ENCODE measurements at regions not wholly inside any gene's neighbourhood (a gene's known extent, or its start where the extent isn't known, plus 50 kb on each side); places are given as distances from the start of the nearest gene placed in this dataset.

DNA sequence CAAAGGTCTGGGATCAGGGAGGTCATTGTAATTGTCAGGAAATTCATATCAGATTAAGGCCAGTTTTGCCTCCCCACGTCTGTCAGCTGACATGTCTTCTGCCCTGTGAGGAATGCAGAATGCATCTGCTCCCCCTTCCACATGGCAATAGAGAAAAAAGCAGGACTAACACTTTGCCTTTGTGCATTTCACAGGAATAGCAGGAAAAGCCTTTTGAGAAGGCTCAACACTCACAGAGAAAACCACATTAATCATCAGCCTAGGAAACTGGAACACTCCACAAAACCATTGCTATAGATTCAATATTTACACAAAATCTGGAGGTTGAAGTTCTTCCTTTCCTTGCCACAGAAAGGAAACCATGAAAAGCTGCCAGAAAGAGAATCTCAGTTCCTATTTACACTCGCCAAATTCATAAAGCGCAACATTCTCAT lies 165.2 kb upstream of the HES1 start:
- no peak for DNase-seq

DNA sequence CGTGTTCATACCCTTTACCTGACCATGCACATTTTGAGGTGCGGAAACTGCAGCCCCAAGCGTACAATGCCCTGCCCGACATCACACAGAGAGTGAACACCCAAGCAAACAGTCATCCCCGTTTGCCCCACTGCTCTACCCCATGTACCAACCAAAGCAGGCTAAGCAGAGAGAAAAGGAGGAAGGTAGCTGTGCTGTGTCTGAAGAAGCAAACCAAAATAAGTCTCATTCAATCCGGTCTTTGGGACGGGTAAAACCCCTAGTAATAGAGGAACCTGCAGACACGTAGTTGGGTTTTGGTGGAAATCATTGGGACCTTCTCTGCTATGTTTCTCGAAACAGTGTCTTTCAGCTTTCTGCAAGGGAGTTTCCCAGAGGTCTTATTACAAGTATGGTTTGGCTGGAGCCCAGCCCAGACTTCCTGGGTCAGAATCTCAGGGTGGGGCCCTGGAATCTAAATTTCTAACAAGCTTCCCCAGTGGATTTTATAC lies 164.6 kb upstream of the HES1 start:
- DNase-seq: peak; percentile 33

DNA sequence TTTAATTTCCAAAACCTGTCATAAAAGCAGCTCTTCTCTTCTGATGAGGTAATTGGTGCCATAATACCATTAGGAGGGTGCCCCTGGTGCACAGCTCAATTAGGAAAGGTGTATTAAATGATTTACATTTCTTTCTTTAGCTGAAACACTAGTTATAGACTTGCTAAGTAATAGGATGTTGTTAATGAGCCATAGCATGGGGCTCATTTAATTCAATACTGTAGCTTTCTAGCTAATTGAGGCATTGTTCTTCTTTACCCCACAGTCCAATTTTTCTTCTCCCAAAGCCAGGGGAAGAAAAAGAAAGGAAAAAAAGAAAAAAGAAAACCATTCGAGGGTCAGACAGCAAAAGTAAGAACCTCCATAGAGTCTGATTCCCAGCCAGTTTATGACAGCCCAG lies 164.0 kb upstream of the HES1 start:
- no peak for DNase-seq

- DNase-seq: no peak
Measured at GRCh38 chr3:193972832-193973231, 163.1 kb upstream of the HES1 start.

DNA sequence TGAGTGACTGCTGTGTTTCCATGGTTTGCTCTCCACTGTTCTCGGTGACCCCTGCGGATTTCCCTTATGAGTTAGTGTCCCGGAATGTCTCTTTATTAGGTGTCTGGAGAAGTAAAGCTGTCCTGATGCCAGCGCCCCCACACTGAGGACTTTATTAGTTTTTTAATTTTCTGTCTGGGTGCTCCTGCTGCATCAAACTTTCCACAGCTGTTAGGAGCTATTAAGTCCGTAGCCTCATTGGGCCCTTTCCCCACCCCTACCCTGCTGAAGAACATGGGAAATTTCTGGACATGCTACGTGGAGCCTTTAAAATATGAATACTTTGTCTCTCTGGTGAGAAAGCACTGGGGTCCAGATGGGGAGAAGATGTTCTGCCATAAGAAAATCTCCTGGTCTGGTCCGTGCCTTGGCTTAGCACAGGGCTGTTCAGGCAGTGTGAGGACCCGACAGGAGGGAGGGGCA lies 161.7 kb upstream of the HES1 start:
- DNase-seq: no peak

DNA sequence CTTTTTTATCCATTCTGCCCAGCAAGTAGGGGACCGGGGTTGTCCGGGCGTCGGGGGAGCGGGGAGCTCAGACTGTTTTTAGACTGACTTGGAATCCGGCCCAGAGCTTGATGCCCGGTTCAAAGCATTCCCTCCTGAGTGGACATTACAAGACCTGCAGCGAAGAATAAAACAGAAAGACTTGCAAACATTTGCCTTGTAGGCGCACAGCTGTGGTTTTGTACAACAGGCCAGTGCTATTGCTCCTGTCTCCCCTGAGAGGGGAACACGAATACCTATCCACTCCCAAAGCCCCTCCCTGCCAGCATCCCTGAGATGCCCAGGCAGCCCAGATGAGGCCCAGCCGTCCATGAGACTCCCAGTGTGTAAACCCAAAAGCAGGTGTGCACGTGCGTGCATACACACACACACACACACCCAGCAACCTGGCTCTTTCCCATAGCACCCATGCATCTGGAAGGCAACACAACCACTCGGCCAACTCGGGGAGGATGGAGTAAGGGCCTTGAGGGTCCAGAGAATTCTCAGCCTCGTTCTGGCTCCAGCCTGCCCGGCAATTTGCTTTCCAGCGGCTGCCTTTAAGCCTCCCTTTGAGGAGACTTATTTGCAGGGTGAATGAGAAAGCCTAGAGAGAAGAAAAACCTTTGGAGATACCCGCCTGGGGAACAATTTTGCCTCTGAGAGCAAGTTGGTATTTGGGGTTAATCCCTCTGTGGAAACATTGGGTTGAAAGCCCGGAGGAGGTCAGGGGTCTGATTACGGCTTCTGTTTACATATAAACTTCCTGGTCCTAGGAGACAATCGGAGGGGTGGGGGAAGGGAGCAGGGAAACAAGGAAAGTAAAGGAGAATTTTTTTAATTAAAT lies 161.0 kb upstream of the HES1 start:
- no peak for DNase-seq

GRCh38 chr3:193977622-193978021 lies 158.3 kb upstream of the HES1 start:
- DNase-seq: no peak

DNA sequence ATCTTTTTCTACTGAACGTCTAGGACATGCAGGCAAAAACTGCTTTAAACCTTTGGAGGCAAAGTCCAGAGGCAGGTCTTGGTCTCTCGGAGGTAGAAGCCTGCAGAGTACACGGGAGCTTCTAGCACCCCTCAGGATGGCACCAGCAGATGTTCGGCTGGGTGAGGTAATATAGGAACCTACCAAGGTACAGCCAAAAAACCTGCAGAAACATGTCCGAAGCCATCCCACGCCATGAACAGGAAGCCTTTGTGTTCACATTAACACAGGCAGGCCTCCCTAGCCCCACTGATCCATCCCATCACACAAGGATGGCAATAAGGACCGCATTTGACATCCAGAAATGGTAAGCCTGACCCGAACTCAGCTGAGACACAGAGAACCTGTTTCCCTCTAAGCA lies 157.9 kb upstream of the HES1 start:
- no peak for DNase-seq

DNA sequence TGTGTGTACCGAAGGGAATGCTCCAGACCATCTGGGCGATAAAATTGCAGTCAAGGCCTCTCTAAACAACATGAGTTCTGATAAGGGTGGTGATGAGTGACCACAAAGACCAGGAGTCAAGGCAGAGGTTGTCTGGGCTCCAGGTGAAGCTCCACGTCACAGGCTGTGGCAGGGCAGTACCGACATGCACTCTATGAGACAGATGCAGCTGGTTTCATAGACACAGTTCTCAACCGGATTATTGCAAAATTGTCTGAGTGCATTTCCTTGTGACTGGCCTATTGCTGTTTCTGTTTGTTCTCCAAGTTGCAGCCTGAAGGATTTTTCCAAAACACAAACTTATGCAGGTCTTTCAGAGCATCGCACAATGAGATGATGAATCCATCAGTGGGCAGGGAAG lies 157.5 kb upstream of the HES1 start:
- no peak for DNase-seq

DNA sequence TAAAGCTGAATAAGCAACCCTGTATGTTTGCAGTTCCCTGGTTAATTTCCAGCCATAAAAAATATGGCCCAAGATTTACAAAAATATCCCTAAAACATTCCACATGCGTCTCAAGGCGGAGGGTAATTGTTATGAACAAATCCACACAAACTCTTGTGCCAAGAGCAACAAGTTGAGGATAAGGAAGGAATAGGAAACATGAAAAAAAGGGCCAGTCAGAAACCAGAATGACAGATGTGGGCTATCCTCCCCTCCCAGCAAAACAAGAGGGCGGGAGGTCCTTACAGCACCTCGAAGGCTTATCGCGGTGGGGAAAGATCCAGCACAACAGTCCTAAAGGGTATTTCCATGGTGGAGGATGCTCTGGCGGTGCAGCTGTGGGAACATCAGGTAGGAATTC lies 155.6 kb upstream of the HES1 start:
- no peak for DNase-seq

DNA sequence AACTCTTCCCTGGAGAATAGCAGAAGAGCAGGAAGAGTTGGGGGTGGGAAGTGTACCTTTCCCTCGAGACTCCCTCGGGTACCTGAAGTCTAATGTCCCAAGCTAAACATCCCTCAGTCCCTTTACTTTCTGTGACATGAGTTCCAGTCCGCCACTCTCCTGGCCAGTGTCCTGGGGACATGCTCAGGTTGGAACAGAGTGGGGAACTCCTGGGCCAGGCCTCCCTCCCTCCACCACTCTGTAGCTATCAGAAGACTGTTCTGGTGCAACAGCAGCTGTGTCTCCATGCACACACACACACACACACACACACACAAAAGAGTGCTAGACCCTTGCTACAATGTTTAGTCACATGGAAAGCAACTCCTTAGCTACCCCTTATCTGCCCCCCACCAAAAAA lies 155.0 kb upstream of the HES1 start:
- DNase-seq: no peak

DNA sequence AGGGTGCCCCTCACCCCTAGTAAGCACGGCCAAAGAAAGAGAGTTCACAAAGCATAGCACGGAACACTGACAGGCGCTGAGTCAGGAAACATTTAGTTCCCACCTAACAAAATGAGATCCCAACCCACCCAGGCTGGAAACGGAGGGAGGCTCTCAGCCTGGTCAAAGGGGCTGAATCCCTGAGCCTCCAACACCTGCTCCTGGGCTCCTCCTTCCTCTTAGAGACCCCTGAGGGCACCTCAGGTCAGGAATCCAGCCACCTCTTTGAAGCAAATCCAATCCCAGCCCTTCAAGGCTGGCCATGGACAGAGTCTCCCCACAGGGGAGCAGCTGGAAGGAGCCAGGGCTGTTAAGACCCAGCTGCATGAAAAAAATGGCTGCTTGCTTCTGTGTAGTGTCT lies 154.4 kb upstream of the HES1 start:
- DNase-seq: no peak

GRCh38 chr3:193982258-193982659 lies 153.7 kb upstream of the HES1 start:
- DNase-seq: no peak

GRCh38 chr3:193983846-193984818 lies 151.8 kb upstream of the HES1 start:
- no peak for DNase-seq

- DNase-seq: no peak
Measured at GRCh38 chr3:193984876-193985275, 151.1 kb upstream of the HES1 start.

DNA sequence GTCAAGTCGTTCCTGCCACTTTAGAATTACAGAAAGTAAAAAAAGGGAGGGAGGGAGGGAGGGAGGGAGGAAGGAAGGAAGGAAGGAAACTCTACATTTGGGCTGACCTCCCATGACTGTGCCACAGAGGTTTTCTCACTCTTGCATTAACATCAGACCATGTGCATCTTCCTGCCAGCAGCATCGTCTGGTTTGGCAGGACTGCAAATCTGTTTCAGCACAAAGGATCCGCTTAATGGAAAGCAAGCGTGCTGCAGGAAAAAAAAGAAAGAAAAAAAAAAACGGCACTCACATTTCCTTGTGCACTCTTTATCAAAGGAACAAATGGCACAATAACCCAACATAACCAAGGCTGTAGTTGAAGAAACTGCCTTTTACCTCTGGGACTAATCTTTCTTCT lies 148.8 kb upstream of the HES1 start:
- no peak for DNase-seq

DNA sequence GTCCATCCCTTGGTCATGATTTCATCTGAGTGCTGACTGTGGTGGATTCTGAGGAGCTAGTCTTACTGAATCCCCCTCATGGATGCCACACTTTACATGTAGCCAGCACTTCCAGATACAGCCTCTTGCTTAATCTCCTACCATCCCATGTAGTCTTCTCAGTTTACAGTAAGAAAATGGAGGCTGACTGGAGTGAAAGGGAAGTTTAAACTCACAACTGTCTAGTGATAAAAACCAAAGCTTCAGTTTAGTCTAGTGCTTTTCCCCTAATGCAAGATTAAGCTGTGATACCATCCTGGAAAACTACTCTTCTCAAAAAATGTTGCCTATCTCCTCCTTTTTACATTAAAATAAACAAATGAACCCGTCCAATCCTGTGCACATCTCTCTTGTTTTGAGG lies 146.8 kb upstream of the HES1 start:
- no peak for DNase-seq

DNA sequence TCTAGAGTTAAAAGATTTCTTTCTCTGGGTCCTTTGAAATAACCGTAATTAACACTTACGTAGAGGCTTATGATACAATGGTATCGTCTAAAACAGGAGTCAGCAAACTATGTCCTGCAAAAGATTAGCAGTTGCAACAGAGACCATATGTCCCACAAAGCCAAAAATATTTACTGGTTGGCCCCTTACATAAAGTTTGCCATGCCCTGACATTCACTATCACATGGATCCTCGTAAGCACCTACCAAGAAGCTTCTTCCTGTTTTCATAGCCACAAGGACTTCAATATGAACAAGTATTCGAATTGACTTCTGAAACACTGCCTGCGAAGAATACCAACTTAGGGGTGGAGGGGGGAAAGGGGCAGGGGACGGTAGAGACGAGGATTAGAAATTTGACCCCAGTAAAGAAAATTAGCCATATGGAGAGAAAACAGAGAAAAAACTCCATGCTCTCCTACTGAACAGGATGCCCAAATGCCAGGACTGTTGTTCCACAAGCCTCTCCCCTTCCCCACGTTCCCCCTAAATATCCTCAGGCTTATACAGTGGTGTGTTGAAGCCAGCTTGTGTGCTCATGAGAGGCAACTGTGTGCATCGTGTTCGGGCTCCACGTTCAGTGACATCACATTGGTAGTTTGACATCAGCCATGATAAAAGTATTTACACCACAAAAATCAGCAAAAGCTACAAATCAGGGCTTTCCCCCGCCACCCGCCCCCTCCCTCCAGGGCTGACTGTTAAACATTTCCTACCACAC lies 144.1 kb upstream of the HES1 start:
- no peak for DNase-seq

- no peak for DNase-seq
Measured at GRCh38 chr3:193992425-193993037, 143.4 kb upstream of the HES1 start.

- DNase-seq: no peak
Measured at GRCh38 chr3:193996221-193996620, 139.7 kb upstream of the HES1 start.

DNA sequence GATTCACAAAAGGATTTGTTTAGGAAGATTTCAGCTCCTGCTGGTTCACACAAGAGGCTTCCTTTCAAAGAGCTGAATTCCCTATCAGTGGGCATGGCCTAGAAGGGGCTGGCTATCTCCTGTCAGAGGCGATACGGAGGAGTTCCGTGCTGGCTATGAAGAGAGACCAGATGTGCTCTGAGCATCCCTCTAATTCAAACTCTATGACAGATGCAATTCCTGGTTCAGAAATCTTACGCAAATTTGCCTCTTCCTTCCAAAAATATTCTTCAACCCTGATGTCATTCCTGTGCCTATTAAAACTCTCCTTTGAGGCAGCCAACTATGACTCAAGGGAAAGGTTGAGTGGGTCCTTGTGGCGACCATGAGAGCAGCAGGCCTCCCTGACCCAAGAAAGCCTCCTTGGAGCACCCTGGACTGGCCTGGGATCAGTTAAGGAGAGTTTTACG lies 139.3 kb upstream of the HES1 start:
- DNase-seq: no peak
